Thyroid gland (tissue), 4 donors: ENCODE measurements at regions not wholly inside any gene's neighbourhood (a gene's known extent, or its start where the extent isn't known, plus 50 kb on each side); places are given as distances from the start of the nearest gene placed in this dataset.
A peak's percentile ranks its signal among the peaks of the same experiment; 100 is the strongest.

Experiments
- DNase-seq, 2 donors: peaks; one replicate each; pipeline ENCODE4 v3.0.0-alpha.2; 2019
- H3K27ac ChIP-seq, 3 donors: fragments of 200-600 bp; sonication (generic); 1 replicate in 2 of 3; 2 replicates in 1 of 3; pipeline ENCODE4 v1.5.1; 2016 to 2019; ENCODE audit warnings: mild to moderate bottlenecking in 1 of 3, moderate library complexity in 1 of 3
- H3K27me3 ChIP-seq: fragments of 200-600 bp; sonication (generic); one replicate; pipeline ENCODE4 v1.5.1; 2019
- H3K36me3 ChIP-seq, 2 donors: fragments of 200-600 bp; sonication (generic); one replicate each; pipeline ENCODE4 v1.5.1; 2016 to 2019
- H3K4me1 ChIP-seq, 2 donors: fragments of 200-600 bp; sonication (generic); one replicate each; pipeline ENCODE4 v1.5.1; 2017 to 2019
- H3K4me3 ChIP-seq, 3 donors: fragments of 200-600 bp; sonication (generic); replicated peaks in 1 of 3; 1 replicate in 2 of 3; 2 replicates in 1 of 3; pipeline ENCODE4 v1.5.1; 2016; ENCODE audit warnings: mild to moderate bottlenecking in 1 of 3
- H3K9me3 ChIP-seq: fragments of 200-600 bp; sonication (generic); one replicate; pipeline ENCODE4 v1.5.1; 2017
- POLR2A ChIP-seq, 2 donors: fragments of 450-650 bp; IDR thresholded peaks; one replicate each; pipeline ENCODE4 v1.6.1; 2017; ENCODE audit warnings: antibody characterized with exemption in 2 of 2, mild to moderate bottlenecking in 2 of 2, moderate library complexity in 1 of 2
- WGBS, 2 donors: methylation state at CpG; one replicate each; pipeline ENCODE4 v1.1.5; 2017; 5-methylcytosine and 5-hydroxymethylcytosine counted together
- intact Hi-C: fragments of 100-400 bp; cut with DNase I; formaldehyde crosslinking; loops from one replicate; pipeline ENCODE4 v1.15.1; 2023
- TF ChIP-seq, protein P1 (sequence below), 6 experiments: fragments of 200-600 bp in 3 of 6; fragments of 450-650 bp in 3 of 6; sonication (generic) in 3 of 6; IDR thresholded peaks; one replicate each; pipeline ENCODE4 v1.5.1; 2016 to 2019; ENCODE audit warnings: antibody characterized with exemption in 6 of 6, mild to moderate bottlenecking in 2 of 6, inconsistent platforms in 1 of 6, moderate library complexity in 1 of 6

DNA sequence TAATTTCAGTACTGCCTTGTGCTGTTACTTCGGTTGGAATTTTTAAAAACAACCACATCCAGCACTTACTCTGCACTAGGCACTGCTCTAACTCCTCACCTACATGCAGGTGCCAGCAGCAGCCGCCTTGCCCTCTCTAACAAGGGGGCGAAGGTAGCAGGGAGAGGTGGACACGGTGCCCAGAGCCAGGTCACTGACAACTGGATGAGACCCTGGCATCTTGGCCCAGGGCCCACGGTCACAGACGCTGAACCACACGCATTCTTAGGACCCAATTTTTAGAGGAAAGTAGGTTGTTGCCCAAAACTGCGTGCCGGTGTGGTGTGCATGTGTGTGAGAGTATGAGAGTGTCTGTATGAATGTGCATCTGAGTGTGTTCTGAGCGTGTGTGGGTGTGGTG lies 63.4 kb upstream of the GATA2 start:
- DNase-seq, result no peak
- intact Hi-C loops, result no loop called here
- WGBS, 2 donors, result 71 to 80% methylated on average over 10 of the region's 10 CpGs
- Histone ChIP-seq H3K36me3 (no peaks in the 10 kb centered on the region), H3K27me3 (no peaks in the 10 kb centered on the region), H3K9me3 (no peaks in the 10 kb centered on the region), H3K27ac (peak overlapping the region in 1 of 3 donors; percentile 43), H3K4me3 (no peak overlapping the region), H3K4me1 (peaks cover 0 to 12% of the 10 kb centered on the region in 2 donors)
- TF ChIP-seq, protein P1, sequence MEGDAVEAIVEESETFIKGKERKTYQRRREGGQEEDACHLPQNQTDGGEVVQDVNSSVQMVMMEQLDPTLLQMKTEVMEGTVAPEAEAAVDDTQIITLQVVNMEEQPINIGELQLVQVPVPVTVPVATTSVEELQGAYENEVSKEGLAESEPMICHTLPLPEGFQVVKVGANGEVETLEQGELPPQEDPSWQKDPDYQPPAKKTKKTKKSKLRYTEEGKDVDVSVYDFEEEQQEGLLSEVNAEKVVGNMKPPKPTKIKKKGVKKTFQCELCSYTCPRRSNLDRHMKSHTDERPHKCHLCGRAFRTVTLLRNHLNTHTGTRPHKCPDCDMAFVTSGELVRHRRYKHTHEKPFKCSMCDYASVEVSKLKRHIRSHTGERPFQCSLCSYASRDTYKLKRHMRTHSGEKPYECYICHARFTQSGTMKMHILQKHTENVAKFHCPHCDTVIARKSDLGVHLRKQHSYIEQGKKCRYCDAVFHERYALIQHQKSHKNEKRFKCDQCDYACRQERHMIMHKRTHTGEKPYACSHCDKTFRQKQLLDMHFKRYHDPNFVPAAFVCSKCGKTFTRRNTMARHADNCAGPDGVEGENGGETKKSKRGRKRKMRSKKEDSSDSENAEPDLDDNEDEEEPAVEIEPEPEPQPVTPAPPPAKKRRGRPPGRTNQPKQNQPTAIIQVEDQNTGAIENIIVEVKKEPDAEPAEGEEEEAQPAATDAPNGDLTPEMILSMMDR (IDR thresholded peaks at IDR 0.05), result no peak
- no peak for TF ChIP-seq POLR2A (IDR thresholded peaks at IDR 0.05)

DNA sequence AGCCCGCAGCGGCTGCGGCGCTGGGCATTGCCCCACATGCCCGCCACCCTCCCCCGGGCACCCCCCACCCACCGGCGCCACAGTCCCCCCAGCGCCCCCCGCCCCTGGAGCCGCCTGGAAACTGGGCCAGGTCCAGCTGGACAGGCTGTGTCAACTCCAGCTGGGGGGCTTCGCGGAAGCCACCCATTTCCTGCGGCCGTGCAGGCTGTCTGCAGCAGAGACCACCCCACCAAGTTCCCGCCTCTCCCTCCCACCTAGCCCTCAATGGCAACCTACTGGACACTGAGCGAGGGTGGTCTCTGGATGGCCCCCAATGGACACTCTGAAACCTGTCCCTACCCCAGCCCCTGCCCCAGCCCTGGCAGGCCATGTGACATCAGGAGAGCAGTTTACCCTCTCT lies 62.8 kb upstream of the GATA2 start:
- no peaks in the 10 kb centered on the region for H3K36me3 ChIP-seq
- H3K27ac ChIP-seq, result peak overlapping the region in 1 of 3 donors; percentile 43
- H3K4me3 ChIP-seq, result no peak overlapping the region
- H3K9me3 ChIP-seq, result no peaks in the 10 kb centered on the region
- H3K27me3 ChIP-seq, result no peaks in the 10 kb centered on the region
- intact Hi-C loops, result no loop called here
- DNase-seq, result no peak
- TF ChIP-seq, protein P1 (IDR thresholded peaks at IDR 0.05), result no peak
- no peak for TF ChIP-seq POLR2A (IDR thresholded peaks at IDR 0.05)
- H3K4me1 ChIP-seq, result peaks cover 0 to 12% of the 10 kb centered on the region in 2 donors
- WGBS, 2 donors, result 40 to 42% methylated on average over 4 to 5 of the region's 17 CpGs

DNA sequence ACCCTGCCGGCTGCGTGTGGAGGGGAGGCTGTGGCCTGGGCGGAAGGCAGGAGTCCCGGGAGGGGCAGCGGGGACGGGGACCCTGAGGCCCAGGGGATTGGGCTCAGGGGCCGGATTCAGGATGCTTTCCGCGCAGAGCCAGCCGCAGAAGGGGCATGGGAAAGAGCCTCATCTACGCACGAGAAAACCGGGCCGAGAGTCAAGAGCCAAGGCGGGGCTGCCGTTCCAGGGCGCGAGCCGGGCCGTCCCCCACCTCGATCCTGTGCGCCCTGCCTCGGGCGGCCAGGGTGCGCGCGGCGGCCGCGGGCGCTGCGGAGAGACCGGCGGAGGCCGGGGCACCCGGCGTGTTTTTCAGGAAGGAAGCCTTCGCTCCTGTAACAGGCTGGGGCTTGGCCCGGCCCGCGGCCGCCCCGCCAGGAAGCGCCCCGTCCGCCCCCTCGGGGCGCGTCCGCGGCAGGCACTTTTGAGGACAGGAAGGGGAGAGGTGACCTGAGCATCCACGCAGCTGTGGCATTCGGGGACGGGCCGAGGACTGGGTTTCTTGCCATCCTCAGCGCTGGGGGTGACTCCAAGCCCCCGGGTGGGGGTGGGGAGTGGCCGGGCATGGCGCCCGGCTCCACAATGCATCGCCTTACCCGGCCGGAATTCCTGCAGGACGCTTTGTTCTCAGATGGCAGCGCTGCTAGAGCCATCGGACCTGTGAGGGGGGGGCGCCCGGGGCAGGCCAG lies 62.3 kb upstream of the GATA2 start:
- peak; percentile 36 to 45 for DNase-seq
- no peaks in the 10 kb centered on the region for H3K9me3 ChIP-seq
- no peak overlapping the region for H3K4me3 ChIP-seq
- intact Hi-C loops, result no loop called here
- no peaks in the 10 kb centered on the region for H3K36me3 ChIP-seq
- peak overlapping the region; percentile 22 to 38 (median 23) for H3K27ac ChIP-seq
- no peaks in the 10 kb centered on the region for H3K27me3 ChIP-seq
- TF ChIP-seq POLR2A (IDR thresholded peaks at IDR 0.05), result no peak
- TF ChIP-seq, protein P1 (IDR thresholded peaks at IDR 0.05), result no peak
- WGBS, 2 donors, result 3 to 15% methylated on average over 5 to 7 of the region's 68 CpGs
- H3K4me1 ChIP-seq, result peaks cover 0 to 12% of the 10 kb centered on the region in 2 donors

DNA sequence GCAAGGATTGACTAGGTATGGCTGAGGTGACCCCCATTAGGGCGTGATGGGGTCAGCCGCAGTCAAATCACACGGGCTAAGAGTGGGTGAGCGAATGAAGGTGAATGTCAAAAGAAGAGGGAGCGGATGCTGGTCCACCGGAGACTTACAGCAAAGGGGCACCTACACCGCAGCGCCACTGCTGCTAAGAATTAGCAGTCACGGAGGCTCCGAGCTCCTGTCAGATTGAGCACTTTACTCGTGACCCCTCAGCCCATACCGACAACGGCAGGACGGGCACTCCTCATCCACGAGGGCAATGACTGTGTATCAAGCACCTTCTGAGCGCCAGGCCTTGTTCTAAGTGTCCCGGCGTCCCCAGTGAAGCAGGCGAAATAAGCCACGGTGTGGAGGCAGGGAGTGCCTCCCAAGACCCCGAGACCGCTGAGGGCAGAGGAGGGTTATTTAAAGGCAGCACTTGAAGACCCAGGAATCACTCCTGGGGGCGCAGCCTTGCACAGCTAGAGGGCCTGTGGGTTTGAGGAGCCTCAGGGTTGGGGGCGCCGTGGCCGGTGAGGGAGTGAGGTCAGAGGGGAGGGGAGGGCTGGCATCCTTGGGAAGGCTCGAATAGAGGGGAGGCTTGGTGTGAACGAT lies 61.6 kb upstream of the GATA2 start:
- TF ChIP-seq, protein P1 (IDR thresholded peaks at IDR 0.05), result no peak
- no peak for TF ChIP-seq POLR2A (IDR thresholded peaks at IDR 0.05)
- Histone ChIP-seq H3K27ac (peak overlapping the region; percentile 22 to 38 (median 23)), H3K9me3 (no peaks in the 10 kb centered on the region), H3K36me3 (no peaks in the 10 kb centered on the region), H3K27me3 (no peaks in the 10 kb centered on the region), H3K4me1 (peaks cover 0 to 15% of the 10 kb centered on the region in 2 donors), H3K4me3 (no peak overlapping the region)
- intact Hi-C loops, result no loop called here
- no peak for DNase-seq
- 71 to 74% methylated on average over 26 to 27 of the region's 28 CpGs for WGBS, 2 donors

DNA sequence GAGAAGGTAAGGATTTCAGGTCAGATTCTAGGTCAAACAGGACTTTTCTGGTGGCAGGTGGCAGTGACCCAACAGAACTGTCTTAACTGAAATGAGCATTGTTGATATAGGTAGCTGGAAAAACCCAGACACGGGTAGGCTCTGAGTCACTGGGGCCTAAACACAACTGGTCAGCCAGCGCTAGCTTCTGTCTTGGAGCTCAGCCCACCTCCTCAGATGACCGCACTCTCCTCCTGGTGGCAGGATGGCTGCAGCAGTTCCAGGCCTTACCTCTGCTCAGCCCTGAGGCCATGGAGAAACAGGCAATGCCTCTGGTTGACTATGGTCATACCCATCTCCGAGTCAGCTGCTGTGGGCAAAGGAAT lies 61.1 kb upstream of the GATA2 start:
- H3K9me3 ChIP-seq, result no peaks in the 10 kb centered on the region
- intact Hi-C loops, result no loop called here
- H3K27me3 ChIP-seq, result no peaks in the 10 kb centered on the region
- H3K4me3 ChIP-seq, result no peak overlapping the region
- DNase-seq, result no peak
- no peaks in the 10 kb centered on the region for H3K36me3 ChIP-seq
- TF ChIP-seq POLR2A (IDR thresholded peaks at IDR 0.05), result no peak
- TF ChIP-seq, protein P1 (IDR thresholded peaks at IDR 0.05), result no peak
- H3K4me1 ChIP-seq, result peaks cover 0 to 20% of the 10 kb centered on the region in 2 donors
- no peak overlapping the region for H3K27ac ChIP-seq
- 65 to 89% methylated on average over 4 of the region's 4 CpGs for WGBS, 2 donors
